BJ (cell line): ENCODE measurements at regions not wholly inside any gene's neighbourhood (a gene's known extent, or its start where the extent isn't known, plus 50 kb on each side); places are given as distances from the start of the nearest gene placed in this dataset.

ENCODE experiments used
- CTCF ChIA-PET: fragments of 350-600 bp; formaldehyde crosslinking; extraction: SDS; loops from one replicate; lab custom pipeline; 2021; ENCODE audit warnings: antibody characterized with exemption, inconsistent platforms; lab: Yijun Ruan, JAX
- POLR2A ChIA-PET: fragments of 300-600 bp; sonication (Branson Sonifier 250); formaldehyde crosslinking; extraction: SDS; loops from one replicate; lab custom pipeline; 2021; ENCODE audit warnings: antibody characterized with exemption; lab: Charles Lee
- DNase-seq: peaks from one replicate; pipeline ENCODE4 v3.0.0-alpha.2; 2011; ENCODE audit warnings: low read depth
- H3K27me3 ChIP-seq: 2 replicates; pipeline ENCODE4 v1.6.0; 2011; ENCODE audit warnings: low read length; ENCODE audit not compliant: control insufficient read depth, insufficient read depth
- H3K36me3 ChIP-seq: 2 replicates; pipeline ENCODE4 v1.5.1; 2011; ENCODE audit warnings: low read length; ENCODE audit not compliant: control insufficient read depth, insufficient read depth
- H3K4me3 ChIP-seq: 2 replicates; pipeline ENCODE4 v1.5.1; 2011; ENCODE audit warnings: low read depth, mild to moderate bottlenecking, control low read depth, low read length
- TF ChIP-seq, protein P1 (sequence below): IDR thresholded peaks from 2 replicates; pipeline ENCODE4 v1.5.1; 2011; ENCODE audit warnings: low read depth, mild to moderate bottlenecking, control low read depth, inconsistent platforms, low read length, moderate library complexity; ENCODE audit not compliant: insufficient read depth

DNA sequence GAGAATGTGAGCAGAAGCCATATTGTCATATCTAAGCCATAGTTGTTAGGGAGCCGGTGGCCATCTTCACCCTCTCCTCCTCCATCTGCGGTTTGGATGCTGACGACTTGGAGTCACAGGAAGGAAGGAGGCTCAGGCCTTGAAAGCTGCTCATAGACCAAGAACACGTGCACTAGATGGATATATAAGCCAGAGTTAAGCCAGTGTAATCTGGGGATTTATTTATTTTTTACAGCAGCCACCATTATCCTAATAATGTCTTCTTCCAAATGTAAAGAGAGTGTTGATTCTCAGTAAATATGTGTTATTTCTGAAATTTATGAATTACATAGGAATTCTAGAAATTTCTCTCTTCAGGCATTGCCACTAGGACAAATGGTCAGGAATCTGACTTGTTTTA, 689.9 kb downstream of the QKI start:
- Histone ChIP-seq H3K36me3 (no peaks in the 10 kb centered on the region), H3K4me3 (no peak overlapping the region), H3K27me3 (no peaks in the 10 kb centered on the region)
- CTCF ChIA-PET, result no interaction called here
- TF ChIP-seq, protein P1, sequence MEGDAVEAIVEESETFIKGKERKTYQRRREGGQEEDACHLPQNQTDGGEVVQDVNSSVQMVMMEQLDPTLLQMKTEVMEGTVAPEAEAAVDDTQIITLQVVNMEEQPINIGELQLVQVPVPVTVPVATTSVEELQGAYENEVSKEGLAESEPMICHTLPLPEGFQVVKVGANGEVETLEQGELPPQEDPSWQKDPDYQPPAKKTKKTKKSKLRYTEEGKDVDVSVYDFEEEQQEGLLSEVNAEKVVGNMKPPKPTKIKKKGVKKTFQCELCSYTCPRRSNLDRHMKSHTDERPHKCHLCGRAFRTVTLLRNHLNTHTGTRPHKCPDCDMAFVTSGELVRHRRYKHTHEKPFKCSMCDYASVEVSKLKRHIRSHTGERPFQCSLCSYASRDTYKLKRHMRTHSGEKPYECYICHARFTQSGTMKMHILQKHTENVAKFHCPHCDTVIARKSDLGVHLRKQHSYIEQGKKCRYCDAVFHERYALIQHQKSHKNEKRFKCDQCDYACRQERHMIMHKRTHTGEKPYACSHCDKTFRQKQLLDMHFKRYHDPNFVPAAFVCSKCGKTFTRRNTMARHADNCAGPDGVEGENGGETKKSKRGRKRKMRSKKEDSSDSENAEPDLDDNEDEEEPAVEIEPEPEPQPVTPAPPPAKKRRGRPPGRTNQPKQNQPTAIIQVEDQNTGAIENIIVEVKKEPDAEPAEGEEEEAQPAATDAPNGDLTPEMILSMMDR, result no peak
- DNase-seq, result no peak
- POLR2A ChIA-PET, result no interaction called here

DNA sequence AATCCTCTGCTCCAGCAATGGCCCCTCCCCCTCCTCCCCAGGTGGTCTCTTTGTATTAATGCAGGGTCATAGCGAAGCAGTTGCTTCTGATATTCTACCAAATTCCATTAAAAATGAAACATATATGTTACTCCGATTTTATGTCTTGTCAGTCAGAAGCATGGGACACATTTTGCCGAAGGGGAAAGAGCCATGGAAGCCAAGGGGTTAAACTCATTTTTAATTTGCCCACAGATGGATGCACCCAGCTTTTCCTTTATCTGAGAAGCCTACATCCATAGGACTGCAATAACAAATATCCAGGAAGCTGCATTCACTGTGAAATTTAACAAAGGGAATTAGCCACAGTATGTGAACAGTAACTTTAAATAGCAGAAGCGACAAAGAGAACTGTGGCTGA, 688.2 kb downstream of the QKI start:
- no peaks in the 10 kb centered on the region for H3K36me3 ChIP-seq
- CTCF ChIA-PET, result no interaction called here
- POLR2A ChIA-PET, result no interaction called here
- TF ChIP-seq, protein P1, result no peak
- no peaks in the 10 kb centered on the region for H3K27me3 ChIP-seq
- no peak for DNase-seq
- no peak overlapping the region for H3K4me3 ChIP-seq

DNA sequence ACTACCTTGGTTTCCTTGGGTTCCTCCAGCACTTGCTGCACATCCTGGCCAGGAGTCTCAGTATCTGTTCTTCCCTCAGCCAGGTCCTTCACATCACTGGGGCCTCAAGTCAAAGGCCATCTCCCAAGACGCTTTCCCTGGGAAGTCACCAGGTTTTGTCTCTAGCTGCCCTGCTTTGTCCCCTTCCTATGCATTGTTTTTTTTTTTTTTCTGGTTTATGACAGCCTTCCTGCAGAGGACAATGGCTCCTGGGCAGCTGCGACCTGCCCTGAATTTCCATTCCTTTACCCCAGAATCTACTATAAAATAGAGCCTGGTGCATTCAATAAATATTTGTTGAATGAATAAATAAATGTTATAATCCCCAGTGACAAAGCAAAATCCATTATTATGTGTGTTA, 687.3 kb downstream of the QKI start:
- no peaks in the 10 kb centered on the region for H3K36me3 ChIP-seq
- CTCF ChIA-PET, result no interaction called here
- TF ChIP-seq, protein P1, result no peak
- H3K27me3 ChIP-seq, result no peaks in the 10 kb centered on the region
- DNase-seq, result no peak
- POLR2A ChIA-PET, result no interaction called here
- no peak overlapping the region for H3K4me3 ChIP-seq

DNA sequence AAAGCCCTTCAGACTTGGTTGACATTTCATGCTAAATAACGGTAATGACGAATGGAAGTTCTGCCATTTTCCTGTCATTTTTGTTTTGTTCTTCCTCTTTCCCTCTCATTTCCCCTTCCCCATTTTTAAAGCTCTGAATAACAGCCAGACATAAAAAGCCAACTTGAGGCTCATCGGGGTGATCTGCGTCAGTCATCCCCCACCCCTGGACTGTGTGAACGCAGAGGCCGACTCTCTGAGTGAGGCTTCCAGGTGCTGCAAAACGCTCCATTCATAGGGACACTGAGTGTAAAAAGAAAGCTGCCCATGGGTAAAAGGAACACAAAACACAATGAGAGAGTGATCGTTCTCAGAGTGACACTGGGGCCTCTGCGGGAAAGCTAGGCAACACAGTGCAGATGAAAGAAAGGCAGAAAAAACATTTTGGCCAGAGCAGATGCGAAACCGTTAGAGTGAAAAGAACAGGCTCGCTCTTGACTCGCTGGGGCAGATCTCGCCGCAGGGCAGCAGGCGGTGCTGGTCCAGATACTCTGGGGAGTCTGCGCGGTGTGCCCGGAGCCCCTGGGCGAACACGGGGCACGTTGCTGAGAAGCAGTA, 684.8 kb downstream of the QKI start:
- ChIA-PET CTCF (no interaction called here), POLR2A (no interaction called here)
- Histone ChIP-seq H3K27me3 (no peaks in the 10 kb centered on the region), H3K4me3 (no peak overlapping the region), H3K36me3 (no peaks in the 10 kb centered on the region)
- no peak for DNase-seq
- TF ChIP-seq, protein P1, result no peak

DNA sequence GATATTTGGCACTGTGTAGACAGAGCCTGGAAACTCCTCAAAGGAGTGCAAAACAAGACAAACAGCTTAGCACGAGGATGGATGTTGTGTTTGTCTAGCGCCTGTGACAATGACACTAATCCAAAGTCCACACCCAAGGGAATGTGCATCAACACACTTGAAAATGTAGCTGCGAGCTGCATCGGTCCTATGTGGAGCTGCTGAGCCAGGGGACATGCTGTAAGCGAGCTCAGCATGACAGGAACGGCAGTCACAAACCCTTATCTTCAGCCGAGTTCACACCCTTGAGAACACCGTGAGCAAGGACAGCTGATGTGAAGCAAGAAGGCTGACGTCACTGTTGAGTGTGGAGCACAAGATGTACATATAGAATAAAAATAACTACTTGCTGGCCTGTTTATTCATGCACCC, 684.3 kb downstream of the QKI start:
- POLR2A ChIA-PET, result no interaction called here
- TF ChIP-seq, protein P1, result no peak
- CTCF ChIA-PET, result no interaction called here
- Histone ChIP-seq H3K4me3 (no peak overlapping the region), H3K36me3 (no peaks in the 10 kb centered on the region), H3K27me3 (no peaks in the 10 kb centered on the region)
- DNase-seq, result no peak
